ENCODE measurements at regions not wholly inside any gene's neighbourhood (a gene's known extent, or its start where the extent isn't known, plus 50 kb on each side); places are given as distances from the start of the nearest gene placed in this dataset.
A peak's percentile ranks its signal among the peaks of the same experiment; 100 is the strongest.
"Not testable (repeated sequence)": the region's sequence is repeated elsewhere in the genome, so short reads cannot be mapped to it uniquely, and the experiment has no call there.

DNA sequence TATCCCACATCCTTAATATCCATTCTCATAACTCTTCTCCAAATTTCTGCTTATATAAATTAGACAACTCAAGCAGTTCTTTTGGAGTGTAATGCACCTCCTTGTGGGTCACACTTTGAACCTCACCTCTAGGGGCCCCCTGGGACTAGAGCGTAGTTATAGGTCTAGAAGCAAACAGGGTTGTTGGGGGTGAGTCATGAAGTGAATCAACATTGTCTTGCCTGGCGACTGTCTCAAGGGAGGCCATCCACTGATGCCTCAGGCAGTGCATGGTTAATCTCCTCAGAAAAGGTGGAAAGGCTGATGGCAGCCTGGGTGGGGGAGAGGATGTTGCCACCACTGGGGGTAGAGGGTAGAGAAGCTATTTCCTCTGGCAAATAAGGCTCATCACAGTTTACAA lies 129.1 kb downstream of the TNFRSF21 start:
- peak; percentile 53 for DNase-seq

DNA sequence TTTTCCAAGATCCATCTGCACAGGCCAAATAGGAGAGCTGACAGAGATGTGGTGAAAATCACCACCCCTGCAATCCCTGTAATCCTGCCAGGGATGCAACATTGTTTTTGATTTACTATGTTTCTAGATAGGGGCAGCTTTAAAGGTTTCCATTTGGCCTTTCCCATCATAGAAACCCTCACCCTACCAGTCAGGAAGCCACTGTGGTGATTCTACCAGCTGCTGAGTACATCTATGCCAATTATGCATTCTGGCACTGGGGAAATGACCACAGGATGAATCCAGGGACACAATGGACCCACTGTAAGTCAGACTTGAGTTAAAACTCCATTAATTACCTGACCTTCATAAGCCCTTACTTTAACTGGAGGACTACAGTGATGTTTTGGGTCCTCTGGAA lies 130.4 kb downstream of the TNFRSF21 start:
- DNase-seq, result no peak

DNA sequence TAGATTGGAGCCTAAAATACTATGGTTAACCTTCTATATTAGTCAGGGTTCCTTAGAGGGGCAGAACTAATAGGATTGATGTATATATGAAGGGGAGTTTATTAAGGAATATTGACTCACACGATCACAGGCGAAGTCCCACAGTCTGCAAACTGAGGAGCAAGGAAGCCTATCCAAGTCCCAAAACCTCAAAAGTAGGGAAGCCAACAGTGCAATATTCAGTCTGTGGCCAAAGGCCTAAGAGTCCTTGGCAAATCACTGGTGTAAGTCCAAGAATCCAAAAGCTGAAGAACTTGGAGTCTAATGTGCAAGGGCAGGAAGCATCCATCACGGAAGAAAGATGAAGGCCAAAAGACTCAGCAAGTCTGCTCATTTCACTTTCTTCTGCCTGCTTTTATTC lies 133.5 kb upstream of the ADGRF1 start:
- DNase-seq, result no peak

DNA sequence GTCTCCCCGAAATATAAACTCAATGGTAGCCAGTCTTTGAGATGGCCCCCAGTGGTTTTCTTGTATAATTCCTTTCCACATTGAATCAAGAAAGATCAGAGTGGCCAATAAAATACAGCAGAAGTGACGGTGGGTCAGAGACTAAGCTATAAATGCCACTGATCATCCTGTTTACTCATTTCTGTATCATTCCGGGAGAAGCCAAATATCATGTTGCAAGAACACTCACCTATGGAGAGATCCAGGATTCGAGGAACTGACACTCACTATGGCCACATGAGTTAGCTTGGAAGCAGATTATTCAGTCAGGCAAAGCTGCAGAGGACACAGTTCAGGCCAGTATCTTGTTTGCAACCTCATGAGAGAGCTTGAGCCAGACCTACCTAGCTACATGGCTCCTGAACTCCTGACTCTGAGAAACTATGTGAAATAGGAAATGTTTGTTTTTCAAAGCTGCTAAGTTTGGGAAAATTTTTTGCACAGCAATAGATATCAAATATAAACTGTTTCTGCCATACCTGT lies 132.4 kb upstream of the ADGRF1 start:
- DNase-seq, result no peak

DNA sequence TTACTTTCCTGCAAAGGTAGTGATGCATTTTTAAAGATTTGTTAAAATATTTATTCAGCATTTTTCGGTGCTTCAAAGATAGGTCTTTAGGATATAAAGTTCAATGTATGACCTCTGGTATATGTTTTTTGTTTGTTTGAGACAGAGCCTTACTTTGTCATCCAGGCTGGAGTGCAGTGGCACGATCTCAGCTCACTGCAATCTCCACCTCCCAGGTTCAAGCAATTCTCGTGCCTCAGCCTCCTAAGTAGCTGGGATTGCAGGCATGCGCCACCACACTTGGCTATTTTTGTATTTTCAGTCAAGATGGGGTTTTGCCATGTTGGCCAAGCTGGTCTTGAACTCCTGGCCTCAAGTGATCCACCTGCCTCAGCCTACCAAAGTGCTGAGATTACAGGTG lies 131.9 kb upstream of the ADGRF1 start:
- not testable (repeated sequence) for DNase-seq

DNA sequence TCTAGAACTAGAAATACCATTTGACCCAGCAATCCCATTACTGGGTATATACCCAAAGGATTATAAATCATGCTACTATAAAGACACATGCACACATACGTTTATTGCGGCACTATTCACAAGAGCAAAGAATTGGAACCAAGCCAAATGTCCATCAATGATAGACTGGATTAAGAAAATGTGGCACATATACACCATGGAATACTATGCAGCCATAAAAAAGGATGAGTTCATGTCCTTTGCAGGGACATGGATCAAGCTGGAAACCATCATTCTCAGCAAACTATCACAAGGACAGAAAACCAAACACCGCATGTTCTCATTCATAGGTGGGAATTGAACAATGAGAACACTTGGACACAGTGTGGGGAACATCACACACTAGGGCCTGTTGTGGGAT lies 131.0 kb upstream of the ADGRF1 start:
- not testable (repeated sequence) for DNase-seq

DNA sequence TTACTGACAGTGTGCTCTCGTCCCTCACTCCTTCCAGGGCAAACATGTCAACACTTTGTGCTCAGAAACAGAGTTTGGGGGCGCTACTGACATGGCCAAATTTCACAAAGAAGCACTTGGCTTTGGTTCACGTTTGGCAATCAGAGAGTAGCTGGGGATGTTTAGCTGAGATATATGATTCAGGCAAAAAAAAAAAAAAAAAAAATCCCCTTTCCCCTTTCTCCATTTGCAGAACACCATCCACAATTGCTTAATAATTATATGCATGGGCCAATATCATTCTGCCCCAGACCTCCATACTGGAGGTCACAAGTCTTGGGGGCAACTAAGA lies 128.4 kb upstream of the ADGRF1 start:
- DNase-seq, result no peak

DNA sequence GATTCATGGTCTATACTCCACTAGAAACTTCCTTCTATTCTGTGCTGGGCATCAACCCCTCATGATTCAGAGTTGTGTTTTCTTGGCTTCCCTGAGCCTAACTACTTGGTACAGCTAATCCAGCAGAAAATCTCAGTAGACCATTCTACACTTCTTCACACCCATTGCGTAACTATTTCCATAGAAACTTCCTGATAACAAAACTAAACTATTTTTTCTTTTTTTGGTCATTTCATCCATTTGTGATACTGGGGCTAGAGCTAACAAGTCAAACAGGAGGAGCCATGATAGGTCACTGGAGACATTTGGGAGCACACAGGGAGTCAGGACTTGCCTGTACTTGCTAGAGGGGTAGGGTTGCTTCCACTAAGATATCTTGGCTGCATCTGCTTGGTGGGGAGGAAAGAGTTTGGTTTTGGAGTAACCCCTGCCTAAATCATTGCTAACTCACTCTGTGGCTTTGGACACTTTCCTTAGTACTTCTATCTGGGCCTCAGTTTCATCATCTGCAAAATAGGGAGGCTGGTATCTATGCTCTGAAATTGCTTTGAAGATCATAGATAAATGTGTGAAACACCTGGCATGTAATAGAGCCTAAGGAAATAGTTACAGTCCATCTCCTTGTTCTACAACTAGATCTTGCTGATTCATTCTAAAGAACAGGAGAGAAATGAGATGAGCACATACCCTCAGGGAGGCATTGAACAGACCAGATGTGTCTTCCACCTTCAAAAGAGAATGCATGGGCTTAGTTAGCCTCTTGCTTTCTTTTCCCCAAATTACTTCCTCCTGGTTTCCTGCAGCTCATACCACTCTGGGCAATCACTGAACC lies 127.9 kb upstream of the ADGRF1 start:
- peak; percentile 57 for DNase-seq

DNA sequence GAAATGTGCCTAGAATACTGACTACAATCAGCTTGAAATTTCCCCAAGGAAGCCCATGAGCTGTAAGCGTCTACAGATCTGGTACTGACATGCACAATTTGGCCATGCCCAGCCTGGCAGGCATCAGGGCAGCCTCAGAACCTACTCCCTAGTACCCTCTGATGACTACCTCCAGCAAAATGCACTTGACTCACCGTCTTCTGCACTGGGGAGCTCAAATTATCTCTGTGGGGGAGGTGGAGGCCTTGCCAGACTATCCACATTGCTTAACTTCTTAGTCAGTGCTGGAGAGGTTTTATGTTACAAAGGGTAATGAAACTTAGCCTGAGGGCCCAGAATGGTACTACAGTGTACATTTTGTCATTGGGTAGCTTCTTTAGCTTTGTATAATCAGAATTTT lies 126.0 kb upstream of the ADGRF1 start:
- DNase-seq, result peak; percentile 95

DNA sequence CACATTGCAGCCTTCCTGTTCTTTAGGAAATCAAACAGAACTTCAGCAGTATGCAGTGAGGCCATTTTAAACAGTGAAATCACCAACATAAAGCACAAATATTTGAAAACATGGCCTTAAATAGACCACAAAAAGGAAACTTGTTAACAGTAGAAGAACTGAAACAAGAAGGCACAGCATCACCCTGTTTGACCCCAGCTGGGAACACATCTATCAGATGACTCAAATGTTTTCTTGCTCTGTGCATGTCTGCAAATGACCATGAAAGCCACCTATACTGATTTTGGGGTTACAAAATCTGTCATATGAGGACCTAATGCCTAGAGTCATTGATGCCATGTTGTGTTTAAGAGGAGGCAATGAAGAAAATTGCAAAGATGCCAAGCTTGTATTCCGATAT lies 123.8 kb upstream of the ADGRF1 start:
- DNase-seq, result peak; percentile 50

DNA sequence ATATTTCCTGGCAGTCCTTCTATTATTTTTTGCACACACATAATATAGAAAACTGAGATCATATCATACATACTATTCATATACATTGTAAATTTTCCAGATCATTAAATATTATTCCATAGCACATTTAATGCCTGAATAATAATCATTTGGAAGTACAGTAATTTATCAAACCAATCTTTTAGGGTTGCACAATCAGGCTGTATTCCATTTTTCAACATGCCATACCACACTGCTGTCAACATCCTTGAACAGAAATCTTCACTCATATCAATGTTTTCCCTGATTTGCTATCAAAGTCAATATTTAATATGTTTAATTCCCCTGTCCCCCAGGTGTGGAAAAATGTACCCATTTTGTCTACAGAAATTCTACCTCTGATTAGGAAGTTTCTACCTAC lies 122.7 kb upstream of the ADGRF1 start:
- no peak for DNase-seq

DNA sequence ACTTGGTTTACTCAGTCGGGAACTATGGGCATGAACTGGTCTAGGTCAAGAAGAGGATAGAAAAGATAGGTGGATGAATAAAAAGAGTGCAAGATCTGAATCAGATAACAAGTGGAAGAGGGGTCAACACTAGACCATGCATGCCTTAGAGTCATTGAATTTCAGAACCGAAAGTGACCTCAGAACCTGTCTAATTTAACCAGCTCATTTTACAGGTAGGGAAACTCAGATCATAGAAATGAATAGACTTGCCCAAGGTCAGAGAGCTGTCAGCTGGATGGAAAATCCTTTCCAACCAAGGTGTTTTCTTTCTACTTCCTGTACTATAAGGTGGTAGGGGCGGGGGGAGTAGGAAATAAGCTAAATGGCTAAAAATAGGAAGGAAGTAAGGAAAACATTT lies 121.4 kb upstream of the ADGRF1 start:
- DNase-seq, result no peak

DNA sequence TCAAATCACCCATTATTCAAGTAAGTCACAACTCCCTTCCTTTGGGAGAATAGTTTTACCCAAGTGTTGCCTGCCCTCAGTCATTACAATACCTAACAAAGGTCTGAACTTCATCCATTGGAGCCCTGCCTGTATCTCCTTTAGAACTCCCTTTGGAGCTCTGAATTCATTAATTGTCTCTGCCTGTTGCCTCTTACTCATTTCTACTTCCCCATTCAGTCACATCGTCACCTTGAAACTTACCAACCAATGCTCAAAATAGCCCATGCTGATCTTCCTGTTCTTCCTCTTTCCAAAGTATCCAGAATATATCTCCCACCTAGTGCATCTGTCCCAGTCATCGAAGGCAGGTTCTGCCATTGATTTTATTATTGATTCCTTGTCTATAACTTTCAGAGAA lies 120.7 kb upstream of the ADGRF1 start:
- no peak for DNase-seq

DNA sequence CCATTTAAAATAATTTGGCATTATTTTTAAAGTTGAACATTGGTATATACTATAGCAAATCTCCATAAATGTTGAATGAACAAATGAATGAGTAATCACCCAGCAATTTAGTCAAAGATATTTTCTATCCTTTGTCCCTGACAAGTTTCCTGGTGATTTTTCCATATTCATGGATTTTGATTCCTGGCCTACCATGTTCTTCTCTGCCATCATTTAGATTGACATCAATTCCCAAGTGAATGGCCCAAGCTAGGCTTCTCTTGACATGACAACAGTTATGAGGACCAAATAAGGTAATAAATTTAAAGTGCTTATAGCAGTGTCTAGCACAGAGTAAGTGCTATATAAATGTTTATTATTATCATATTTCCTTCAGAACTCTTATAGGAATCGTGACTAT lies 120.1 kb upstream of the ADGRF1 start:
- DNase-seq, result no peak

DNA sequence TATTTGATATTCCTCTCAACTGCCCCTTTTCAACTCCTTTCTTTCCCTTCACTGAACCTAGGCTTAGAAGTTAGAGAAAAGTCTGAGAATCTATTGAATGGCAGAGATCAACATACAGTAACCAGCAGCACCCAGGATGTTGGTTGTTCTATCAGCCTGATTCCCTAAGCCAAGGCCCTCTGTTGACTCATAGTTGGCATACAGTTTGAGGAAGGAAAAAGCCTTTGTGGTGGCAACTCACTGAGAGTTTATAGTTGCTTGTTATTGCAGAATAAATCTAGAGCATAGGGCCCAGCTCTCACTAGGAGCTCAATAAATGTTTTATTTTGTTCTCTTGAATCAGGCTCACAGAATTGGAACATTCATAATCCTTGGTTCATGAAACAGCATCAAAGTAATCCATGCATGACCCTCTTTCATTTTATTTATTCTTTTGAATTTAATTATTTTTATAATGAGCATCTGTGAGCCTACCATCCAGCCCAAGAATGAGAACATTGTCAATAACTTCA lies 119.1 kb upstream of the ADGRF1 start:
- no peak for DNase-seq

DNA sequence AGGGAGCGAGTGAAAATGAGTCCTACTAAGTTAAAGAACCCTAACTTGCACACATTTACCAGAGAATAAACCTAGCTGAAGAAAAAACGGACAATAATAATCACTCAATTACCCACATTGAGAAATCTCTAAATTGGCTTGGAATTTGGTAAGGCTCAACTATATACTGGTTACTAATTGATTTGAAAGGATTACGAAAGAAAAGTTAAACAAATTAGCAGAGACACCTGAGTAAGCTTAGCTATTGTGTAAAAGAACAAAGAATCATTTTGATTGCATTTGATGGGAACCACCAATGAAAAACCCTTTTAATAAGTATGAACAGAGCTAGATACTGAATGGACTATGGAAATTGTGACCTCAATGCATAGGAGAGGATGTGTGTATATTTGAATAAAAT lies 118.6 kb upstream of the ADGRF1 start:
- no peak for DNase-seq

DNA sequence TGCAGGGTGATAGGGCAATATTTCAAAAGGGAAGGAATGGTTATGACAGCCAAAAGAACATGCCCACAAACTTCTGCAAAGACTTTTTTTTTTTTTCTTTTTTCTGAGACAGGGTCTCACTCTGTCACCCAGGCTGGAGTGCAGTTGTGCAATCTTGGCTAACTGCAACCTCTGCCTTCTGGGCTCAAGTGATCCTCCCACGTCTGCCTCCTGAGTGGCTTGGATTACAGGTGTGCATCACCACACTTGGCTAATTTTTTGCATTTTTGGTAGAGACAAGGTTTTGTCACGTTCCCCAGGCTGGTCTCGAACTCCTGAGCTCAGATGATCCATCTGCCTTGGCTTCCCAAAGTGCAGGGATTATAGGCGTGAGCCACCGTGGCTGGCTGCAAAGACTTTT lies 117.6 kb upstream of the ADGRF1 start:
- DNase-seq, result no peak

DNA sequence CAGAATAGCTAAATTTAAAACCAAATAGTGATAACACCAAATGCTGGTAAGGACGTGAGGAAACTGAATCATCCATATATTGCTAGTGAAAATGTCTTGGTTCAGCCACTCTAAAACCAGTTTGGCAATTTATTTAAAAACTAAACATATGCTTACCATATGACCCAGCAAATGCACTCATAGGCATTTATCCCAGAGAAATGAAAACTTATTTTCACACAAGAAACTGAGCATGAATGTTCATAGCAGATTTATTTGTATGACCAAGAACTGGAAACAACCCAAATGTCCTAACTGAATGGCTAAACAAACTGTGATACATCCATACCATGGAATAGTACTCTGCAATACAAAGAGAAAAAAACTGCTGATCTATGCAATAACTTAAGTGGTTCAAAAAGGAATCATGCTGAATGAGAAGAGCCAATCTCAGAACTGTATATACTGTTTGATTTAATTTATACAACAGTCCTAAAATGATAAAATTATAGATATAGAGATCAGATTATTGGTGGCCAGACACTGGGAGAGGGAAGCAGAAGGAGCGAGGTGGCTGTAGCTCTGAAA lies 115.6 kb upstream of the ADGRF1 start:
- DNase-seq, result peak; percentile 70

DNA sequence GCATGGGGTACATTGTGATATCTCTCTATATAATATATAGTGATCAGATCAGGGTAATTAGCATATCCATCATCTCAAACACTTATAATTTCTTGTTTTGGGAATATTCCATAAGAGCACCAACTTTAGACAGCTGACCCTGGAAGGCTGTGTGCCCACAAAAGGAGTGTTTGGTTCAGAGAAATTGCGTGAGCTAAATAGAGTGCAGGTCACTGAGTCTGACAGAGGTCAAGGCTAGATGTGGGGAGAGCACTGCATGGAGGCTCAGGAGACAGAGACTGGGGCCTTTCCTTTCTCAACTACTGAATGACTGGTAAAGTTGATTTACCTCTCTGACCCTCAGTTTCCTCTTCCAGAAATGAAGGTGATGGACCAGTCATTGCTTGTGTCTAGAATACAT lies 114.9 kb upstream of the ADGRF1 start:
- no peak for DNase-seq

DNA sequence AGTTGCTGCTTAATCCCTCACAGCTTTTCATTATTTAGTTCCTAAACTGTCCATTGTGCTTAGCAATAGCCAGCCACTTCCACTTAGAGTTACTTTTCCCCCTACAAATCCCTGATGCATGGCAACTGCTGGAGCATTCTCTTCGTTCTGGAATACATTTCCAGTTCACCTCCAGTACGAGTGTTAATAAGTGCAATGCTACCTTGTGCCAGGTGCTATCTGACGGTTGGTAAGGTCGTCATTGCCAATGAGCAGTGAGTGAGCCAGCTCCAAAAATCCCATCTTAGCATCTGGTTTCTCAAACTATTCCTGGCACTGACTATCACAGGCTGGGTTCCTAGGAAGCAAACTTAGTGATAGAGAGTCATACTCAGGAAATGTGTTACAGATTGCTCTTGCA lies 114.1 kb upstream of the ADGRF1 start:
- no peak for DNase-seq

DNA sequence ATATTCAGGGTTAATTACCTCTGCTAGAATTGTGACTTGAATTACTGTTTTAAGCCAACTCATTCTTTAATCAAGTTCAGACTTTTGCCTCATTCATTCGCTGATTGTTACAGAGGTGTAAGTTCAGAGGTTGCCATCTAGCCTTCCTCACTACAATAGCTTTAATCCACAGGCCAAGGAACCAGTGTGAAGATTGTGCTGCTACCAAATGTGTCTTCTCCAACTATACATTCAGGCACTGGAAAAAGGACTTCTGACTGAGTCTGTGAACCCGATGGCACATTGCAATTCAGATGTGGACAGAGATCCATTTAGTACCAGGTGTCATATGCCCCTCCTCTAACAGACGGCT lies 111.2 kb upstream of the ADGRF1 start:
- DNase-seq, result no peak

DNA sequence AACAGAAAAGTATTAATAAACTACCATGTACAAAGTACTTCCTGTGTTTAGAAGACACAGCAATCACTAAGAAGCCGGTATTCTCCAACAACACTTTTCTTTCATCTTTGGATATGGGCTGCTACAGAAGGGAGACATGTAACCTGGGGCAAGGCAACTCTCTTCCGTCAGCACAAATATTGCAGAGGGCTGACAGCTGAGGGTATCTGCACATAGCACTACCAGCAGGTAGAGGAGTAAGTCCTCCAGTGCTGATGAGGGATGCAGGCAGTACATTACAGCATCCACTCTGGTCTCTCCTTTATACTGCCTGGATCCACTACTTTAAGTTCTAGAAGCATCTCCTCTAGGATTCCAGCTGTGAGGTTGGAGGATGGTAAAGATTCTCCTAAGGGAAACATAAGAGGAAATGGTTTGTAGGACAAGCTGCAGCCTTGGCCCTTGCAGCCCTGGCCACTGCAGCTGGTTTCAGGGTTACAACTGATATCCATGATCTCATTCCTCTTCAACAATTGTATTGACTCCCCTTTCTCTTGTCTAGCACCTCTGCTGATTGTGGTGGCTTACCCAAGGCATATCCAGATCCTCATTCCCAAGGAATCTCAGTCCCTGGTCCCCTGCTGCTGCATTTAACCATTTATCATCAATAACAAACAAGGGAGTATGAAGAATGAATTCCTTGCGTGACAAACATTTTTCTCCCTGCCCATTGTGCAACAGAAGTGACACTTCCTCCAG lies 110.7 kb upstream of the ADGRF1 start:
- peak; percentile 82 for DNase-seq

DNA sequence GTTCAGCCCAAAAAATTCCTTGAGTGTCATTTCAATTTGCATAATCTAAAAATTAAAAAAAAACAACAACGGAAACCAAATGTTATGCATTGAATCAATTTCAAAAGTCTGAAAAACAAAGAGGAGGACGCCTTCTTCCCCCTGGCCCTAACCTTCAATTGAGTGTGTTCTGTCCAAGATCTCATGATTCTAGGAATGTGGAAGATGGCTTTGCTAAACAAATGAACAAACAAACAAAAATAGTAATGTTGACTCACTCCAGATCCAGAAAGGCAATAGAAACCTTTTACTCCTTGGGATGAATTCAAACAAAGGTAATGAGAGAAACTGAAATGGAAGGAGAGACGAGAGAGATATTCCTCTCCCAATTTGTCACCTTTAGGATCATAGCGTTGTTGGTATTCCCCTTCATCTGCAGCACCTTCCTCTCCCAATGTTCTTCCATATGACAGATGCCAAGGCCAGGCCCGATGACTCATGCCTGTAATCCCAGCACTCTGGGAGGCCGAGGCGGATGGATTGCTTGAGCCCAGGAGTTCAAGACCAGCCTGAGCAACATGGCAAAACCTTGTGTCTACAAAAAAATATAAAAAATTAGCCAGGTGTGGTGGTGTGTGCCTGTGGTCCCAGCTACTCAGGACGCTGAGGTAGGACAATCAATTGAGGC lies 109.2 kb upstream of the ADGRF1 start:
- no peak for DNase-seq
